DMS53 (cell line): ENCODE measurements at regions not wholly inside any gene's neighbourhood (a gene's known extent, or its start where the extent isn't known, plus 50 kb on each side); places are given as distances from the start of the nearest gene placed in this dataset.
A peak's percentile ranks its signal among the peaks of the same experiment; 100 is the strongest.
"Not testable (repeated sequence)": the region's sequence is repeated elsewhere in the genome, so short reads cannot be mapped to it uniquely, and the experiment has no call there.

Experiments used
- DNase-seq: peaks from one replicate; lab custom pipeline; 2025; lab: John Stamatoyannopoulos, UW

DNA sequence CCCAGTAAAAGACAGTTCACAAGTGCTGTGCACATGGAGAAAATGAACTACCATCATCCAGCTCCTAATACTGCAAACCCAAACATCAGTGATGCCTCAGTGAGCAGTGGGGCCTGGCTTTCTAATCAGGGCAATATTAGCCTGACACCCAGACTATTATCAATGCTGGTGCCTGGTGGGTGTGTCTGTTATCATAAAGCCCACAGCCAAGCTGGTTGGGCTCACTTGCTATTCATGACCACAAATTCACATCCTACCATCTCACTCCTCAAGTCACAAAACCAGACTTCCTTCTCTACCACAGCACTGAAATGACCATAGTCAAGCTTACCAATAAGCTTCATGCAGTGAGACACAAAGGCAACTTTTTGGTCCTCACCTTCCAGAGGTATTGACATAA, 180.8 kb upstream of the PLN start:
- DNase-seq, result no peak

DNA sequence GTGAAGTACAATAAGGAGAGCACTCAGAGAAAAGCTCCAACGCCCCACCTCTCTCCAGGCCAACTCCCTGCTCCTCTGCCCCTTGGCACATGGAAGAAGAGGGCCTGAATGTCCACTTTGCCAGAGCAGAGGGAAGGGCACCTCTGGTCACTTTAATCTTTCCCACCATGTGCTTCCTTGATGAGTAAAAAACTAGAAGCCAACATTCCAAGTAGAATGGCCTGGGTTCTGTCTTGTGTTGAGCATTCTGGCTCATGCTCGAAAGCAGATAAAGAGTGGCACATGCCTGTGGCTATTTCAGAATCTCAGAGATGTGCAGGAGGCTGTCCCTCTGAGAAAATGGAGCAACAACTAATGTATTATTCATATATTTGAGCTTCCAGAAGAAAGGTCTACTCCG, 177.4 kb upstream of the PLN start:
- DNase-seq, result no peak

DNA sequence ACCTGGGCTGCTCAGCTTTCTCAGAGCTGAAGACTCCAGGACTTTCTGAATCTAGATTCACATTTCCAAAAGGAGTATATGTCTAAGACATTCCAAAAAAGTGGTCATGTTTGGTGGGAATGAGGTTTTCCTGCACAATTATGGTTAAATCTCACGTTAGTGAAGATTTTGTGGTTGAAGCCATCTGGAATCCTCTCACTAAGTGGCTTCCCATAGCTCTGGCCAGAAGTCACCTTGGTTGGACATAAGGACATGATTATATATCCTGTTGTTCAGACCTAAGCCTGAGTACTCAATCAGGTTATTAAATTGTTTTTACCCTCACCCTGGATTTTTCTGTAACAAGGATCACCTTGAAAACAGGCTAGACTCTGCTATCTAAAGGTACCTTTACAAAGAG, 176.1 kb upstream of the PLN start:
- DNase-seq, result peak; percentile 12

DNA sequence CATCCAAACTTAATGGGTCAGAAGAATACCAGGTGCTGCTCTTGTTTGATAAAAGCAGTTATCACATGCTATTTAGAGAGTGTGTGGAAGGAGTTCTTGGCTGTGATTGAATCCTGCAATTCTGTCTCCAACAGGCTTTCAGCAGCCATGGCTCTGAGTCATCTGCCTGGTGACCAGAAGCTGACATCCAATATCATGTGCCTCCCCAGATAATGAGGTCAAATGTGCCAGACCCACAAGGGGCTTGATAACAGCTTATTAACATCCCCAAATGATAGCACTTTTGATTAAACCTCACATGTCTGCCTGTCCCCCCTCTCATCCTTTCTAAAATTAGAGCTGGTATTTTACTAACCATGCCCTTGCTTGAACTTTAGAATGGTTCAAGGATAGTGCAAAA, 175.7 kb upstream of the PLN start:
- peak; percentile 54 for DNase-seq

GRCh38 chr6:118377711-118378414, 170.2 kb upstream of the PLN start:
- peak; percentile 98 for DNase-seq

DNA sequence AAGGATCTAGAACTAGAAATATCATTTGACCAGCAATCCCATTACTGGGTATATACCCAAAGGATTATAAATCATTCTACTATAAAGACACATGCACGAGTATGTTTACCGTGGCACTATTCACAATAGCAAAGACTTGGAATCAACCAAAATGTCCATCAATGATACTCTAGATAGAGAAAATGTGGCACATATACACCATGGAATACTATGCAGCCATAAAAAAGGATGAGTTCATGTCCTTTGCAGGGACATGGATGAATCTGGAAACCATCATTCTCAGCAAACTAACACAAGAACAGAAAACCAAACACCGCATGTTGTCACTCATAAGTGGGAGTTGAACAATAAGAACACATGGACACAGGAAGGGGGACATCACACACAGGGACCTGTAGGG, 167.5 kb upstream of the PLN start:
- not testable (repeated sequence) for DNase-seq

DNA sequence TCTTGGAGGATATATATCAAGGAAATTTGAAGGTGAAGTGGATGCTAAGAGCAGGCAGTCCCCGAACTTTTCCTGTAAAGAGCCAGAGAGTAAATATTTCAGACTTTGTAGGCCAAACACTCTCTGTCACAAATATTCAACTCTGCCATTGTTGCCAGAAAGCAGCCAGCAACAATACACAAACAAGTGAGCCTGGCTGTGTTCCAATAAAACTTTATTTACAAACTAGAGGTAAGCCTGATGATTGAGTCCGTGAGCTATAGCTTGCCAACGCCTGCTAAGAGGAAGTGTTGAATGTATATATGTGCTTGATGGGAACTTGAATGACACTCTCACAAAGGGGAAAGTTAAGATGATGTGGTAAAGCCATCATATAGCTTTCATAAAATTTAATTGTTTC, 166.0 kb upstream of the PLN start:
- peak; percentile 45 for DNase-seq

GRCh38 chr6:118383924-118384323, 164.2 kb upstream of the PLN start:
- DNase-seq, result no peak

DNA sequence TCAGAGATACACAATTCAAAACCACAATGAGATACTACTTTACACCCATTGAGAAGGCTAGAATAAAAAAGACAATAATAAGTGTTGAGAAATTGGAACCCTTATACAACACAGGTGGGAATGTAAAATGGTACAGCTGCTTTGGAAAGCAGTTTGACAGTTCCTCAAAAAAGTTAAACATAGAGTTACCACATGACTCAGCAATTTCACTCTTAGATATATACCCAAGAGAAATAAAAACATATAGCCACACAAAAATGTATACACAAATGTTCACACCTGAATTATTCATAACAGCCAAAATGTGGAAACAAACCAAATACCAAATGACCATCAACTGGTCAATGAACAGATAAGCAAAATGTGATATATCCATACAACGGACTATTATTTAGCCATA, 161.1 kb upstream of the PLN start:
- no peak for DNase-seq

GRCh38 chr6:118387921-118388701, 160.0 kb upstream of the PLN start:
- DNase-seq, result peak; percentile 77

GRCh38 chr6:118391086-118391485, 157.0 kb upstream of the PLN start:
- DNase-seq, result no peak

DNA sequence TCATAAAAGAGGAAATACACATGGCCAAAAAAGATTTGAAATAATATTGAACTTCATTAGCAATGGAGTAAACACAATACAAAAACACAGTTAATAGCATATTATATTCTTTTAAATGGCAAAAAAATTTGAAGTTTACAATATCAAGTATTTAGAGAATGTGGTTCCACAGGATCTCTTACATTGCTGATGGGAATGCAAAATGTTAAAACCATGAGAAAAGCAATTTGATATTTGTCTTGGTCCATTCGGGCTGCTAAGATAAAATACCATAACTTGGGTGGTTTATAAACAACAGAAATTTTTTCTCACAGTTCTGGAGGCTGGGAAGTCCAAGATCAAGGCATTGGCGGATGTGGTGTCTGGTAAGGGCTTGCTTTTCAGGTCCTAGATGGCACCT, 154.0 kb upstream of the PLN start:
- DNase-seq, result no peak

DNA sequence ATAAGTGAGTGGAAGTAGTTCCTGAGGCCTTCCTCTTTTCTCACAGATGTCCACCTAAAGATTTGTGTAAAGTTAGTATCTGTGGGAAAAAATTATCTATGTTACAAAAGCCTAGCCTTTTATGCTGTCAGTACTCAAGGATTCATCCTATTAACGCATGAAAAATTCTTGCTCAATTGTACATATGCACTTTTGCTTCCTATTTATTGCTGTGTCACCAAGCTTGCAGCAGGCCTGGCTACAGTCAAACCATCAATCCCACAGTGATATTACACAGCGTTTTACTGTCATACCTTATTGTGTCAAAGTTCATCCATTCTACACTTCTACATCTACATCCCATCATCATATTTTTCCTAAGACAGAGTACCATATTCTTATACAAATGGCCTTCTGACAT, 151.1 kb upstream of the PLN start:
- DNase-seq, result no peak

GRCh38 chr6:118397671-118398465, 150.2 kb upstream of the PLN start:
- no peak for DNase-seq

DNA sequence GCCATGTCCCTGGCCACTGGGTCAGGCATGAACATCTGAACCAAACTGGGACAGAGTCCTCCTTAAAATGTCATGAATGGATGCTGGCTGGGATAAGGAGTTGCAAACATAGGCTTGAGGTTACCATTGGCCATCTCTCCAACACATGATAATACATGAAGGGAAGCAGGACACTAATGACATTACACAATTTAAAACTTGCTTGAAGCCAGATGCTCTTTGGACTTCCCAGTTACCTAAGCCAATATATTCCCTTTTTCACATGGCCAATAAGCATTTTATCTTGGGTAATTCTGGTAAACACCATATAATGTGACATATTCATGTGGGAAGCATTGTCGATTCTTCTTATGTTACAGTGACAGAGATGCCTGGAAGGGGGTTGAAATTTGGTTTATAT, 148.0 kb upstream of the PLN start:
- no peak for DNase-seq

DNA sequence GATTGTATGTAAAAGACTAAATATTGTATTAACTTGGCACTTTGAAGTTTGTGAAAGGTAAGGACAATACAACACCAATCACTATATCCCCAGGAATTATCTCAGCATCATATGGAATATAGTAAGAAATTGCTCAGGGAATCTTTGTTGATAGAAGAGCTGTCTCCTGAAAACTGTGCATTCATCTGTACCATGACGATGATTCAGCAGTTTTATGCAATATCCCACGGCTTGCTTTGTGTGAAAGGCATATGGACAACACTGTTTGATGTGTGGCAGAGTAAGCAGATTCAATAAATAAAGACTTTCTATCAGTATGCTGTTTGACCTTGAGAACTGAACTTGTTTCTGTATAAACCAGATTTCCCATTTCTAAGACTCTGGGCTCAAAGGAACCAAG, 147.5 kb upstream of the PLN start:
- peak; percentile 43 for DNase-seq

GRCh38 chr6:118401325-118401975, 146.6 kb upstream of the PLN start:
- DNase-seq, result peak; percentile 25

DNA sequence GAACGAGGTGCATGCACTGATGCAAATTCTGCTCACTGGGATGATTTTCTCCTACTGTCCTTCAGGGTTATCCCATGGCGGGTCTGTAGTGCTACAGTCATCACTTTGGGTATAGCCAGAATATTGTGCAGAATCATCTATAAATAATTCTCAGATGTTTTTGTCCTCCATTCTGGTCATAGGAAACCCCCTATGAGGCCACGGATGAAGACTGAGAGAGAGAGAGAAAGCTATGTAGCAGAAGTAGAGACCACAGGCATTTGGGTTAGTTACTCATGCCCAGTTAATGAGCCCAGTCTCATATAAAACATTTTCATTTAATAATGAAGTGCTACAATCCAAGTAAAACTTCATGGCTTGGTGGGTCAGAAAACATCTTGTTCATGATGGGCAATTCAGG, 145.1 kb upstream of the PLN start:
- DNase-seq, result no peak

DNA sequence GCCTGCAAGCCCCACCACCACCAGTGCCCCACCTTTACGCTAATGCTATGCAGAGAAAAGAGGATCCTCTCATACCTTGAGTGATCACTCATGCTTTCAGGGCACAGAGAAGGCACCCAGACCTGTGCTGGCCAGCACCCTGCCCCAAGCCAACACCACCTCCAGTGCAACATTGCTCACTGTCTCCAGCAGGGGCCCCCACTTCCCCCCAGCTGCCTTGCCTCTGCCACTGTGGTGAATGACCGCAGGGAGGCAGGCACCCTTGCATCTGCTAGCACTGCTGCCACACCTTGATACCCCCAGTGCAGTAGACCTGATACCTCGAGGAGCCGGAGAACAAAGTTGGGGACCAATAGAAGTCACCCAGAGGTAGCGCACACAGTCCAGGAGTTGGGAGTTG, 139.2 kb upstream of the PLN start:
- DNase-seq, result no peak

DNA sequence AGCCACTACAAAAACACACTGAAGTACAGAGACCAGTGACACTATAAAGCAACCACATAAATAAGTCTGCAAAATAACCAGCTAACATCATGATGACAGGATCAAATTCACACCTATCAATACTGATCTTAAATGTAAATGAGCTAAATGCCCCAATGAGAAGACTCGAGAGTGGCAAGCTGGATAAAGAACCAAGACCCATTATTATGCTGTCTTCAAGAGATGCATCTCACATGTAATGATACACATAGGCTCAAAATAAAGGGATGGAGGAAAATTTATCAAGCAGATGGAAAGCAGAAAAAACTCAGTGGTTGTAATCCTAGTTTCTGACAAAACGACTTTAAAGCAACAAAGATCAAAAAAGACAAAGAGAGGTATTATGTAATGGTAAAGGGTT, 138.1 kb upstream of the PLN start:
- no peak for DNase-seq
